Adrenal gland (tissue), 9 donors: ENCODE measurements at regions not wholly inside any gene's neighbourhood (a gene's known extent, or its start where the extent isn't known, plus 50 kb on each side); places are given as distances from the start of the nearest gene placed in this dataset.

ENCODE experiments used
- DNase-seq, 7 donors: peaks; one replicate each; pipeline ENCODE4 v3.0.0-alpha.2; 2019 to 2020
- H3K27ac ChIP-seq, 5 donors: fragments of 200-600 bp; sonication (generic) in 4 of 5; 1 replicate in 3 of 5; 2 replicates in 2 of 5; pipeline versions ENCODE4 v1.5.1 to v1.8.0; 2016 to 2020; ENCODE audit warnings: mild to moderate bottlenecking in 1 of 5
- H3K27me3 ChIP-seq: fragments of 200-600 bp; 2 replicates; pipeline ENCODE4 v1.8.0; 2021
- H3K36me3 ChIP-seq, 2 donors: fragments of 200-600 bp; replicated peaks in 1 of 2; 1 replicate in 1 of 2; 2 replicates in 1 of 2; pipeline versions ENCODE4 v1.5.1 to v1.8.0; 2018 to 2022
- H3K4me1 ChIP-seq, 2 donors: fragments of 200-600 bp; replicated peaks in 1 of 2; 1 replicate in 1 of 2; 2 replicates in 1 of 2; pipeline versions ENCODE4 v1.5.1 to v1.8.0; 2018 to 2021
- H3K4me3 ChIP-seq, 4 donors: fragments of 200-600 bp; sonication (generic) in 3 of 4; one replicate each; pipeline ENCODE4 v1.5.1; 2016 to 2018
- H3K9me3 ChIP-seq, 3 donors: fragments of 200-600 bp; sonication (generic) in 1 of 3; replicated peaks in 1 of 3; 1 replicate in 2 of 3; 2 replicates in 1 of 3; pipeline versions ENCODE4 v1.5.1 to v1.8.0; 2016 to 2021
- CTCF ChIP-seq, 6 experiments: fragments of 450-650 bp in 4 of 6; fragments of 200-600 bp in 2 of 6; sonication (generic) in 1 of 6; IDR thresholded peaks; 1 replicate in 5 of 6; 2 replicates in 1 of 6; pipeline versions ENCODE4 v1.5.1 to v1.8.0; 2016 to 2021; ENCODE audit warnings: antibody characterized with exemption in 6 of 6, mild to moderate bottlenecking in 2 of 6, moderate library complexity in 1 of 6
- POLR2A ChIP-seq, 2 donors: fragments of 450-650 bp; IDR thresholded peaks; one replicate each; pipeline ENCODE4 v1.6.1; 2017; ENCODE audit warnings: antibody characterized with exemption in 2 of 2, mild to moderate bottlenecking in 2 of 2, moderate library complexity in 1 of 2
- WGBS, 4 donors: extraction: QIAGEN DNeasy Blood & Tissue Kit in 2 of 4; methylation state at CpG; one replicate each; pipeline versions ENCODE4 v1.1.5 to v1.1.7; 2013 to 2017; 5-methylcytosine and 5-hydroxymethylcytosine counted together
- intact Hi-C, 2 donors: fragments of 100-400 bp; cut with DNase I; formaldehyde crosslinking; loops; one replicate each; pipeline versions ENCODE4 v1.14.1 to v1.15.0; 2022 to 2023
- donor health status: healthy with polysubstance abuse.
- donor health status: Bipolar disorder and iron deficiency.
- donor health status: DM: yes; HTN: yes; CAD: no.
- donor health status: DM: no; HTN: no; CAD: no.
- donor health status: DM: no; HTN: no; CAD: no.

GRCh38 chr1:5458248-5458647 is 534.0 kb downstream of the NPHP4 start:
- H3K27ac ChIP-seq: no peak overlapping the region
- no peak for TF ChIP-seq CTCF (IDR thresholded peaks at IDR 0.05)
- TF ChIP-seq POLR2A (IDR thresholded peaks at IDR 0.05): no peak
- no peaks in the 10 kb centered on the region for H3K36me3 ChIP-seq
- peaks cover 12% of the 10 kb centered on the region for H3K27me3 ChIP-seq
- no peaks in the 10 kb centered on the region for H3K4me1 ChIP-seq
- intact Hi-C loops: no loop called here
- no peak overlapping the region for H3K4me3 ChIP-seq
- 72 to 80% (median 76%) methylated on average over 5 of the region's 5 CpGs for WGBS, 4 donors
- no peaks in the 10 kb centered on the region for H3K9me3 ChIP-seq
- no peak for DNase-seq

- Histone ChIP-seq H3K4me1 (no peaks in the 10 kb centered on the region), H3K4me3 (no peak overlapping the region), H3K36me3 (no peaks in the 10 kb centered on the region), H3K27me3 (peaks cover 12% of the 10 kb centered on the region), H3K9me3 (no peaks in the 10 kb centered on the region), H3K27ac (no peak overlapping the region)
- peak in 1 of 7 donors; percentile 76 for DNase-seq
- intact Hi-C loops: no loop called here
- TF ChIP-seq CTCF (IDR thresholded peaks at IDR 0.05) (no peak), POLR2A (IDR thresholded peaks at IDR 0.05) (no peak)
- WGBS, 4 donors: 39 to 56% (median 50%) methylated on average over 12 to 16 of the region's 16 CpGs
These were observed 536.0 kb downstream of the NPHP4 start for GRCh38 chr1:5456090-5456811.

- TF ChIP-seq POLR2A (IDR thresholded peaks at IDR 0.05) (no peak), CTCF (IDR thresholded peaks at IDR 0.05) (no peak)
- Histone ChIP-seq H3K36me3 (no peaks in the 10 kb centered on the region), H3K27ac (no peak overlapping the region), H3K9me3 (no peaks in the 10 kb centered on the region), H3K27me3 (peaks cover 12% of the 10 kb centered on the region), H3K4me1 (no peaks in the 10 kb centered on the region), H3K4me3 (no peak overlapping the region)
- DNase-seq: no peak
- intact Hi-C loops: no loop called here
- 30 to 43% (median 35%) methylated on average over 8 of the region's 8 CpGs for WGBS, 4 donors
These were observed 536.6 kb downstream of the NPHP4 start for GRCh38 chr1:5455651-5456050.

- no peak for DNase-seq
- 57 to 61% (median 60%) methylated on average over 7 to 9 of the region's 9 CpGs for WGBS, 4 donors
- TF ChIP-seq POLR2A (IDR thresholded peaks at IDR 0.05): no peak
- H3K9me3 ChIP-seq: no peaks in the 10 kb centered on the region
- H3K36me3 ChIP-seq: no peaks in the 10 kb centered on the region
- H3K4me3 ChIP-seq: no peak overlapping the region
- no peak overlapping the region for H3K27ac ChIP-seq
- H3K27me3 ChIP-seq: peaks cover 12% of the 10 kb centered on the region
- intact Hi-C loops: no loop called here
- H3K4me1 ChIP-seq: no peaks in the 10 kb centered on the region
These were observed 537.2 kb downstream of the NPHP4 start for GRCh38 chr1:5455056-5455455.

- no peaks in the 10 kb centered on the region for H3K36me3 ChIP-seq
- H3K27ac ChIP-seq: no peak overlapping the region
- 72 to 82% (median 81%) methylated on average over 8 of the region's 8 CpGs for WGBS, 4 donors
- H3K9me3 ChIP-seq: no peaks in the 10 kb centered on the region
- TF ChIP-seq POLR2A (IDR thresholded peaks at IDR 0.05) (no peak), CTCF (IDR thresholded peaks at IDR 0.05) (no peak)
- H3K27me3 ChIP-seq: peaks cover 12% of the 10 kb centered on the region
- H3K4me1 ChIP-seq: no peaks in the 10 kb centered on the region
- intact Hi-C loops: no loop called here
- no peak overlapping the region for H3K4me3 ChIP-seq
- DNase-seq: no peak
These were observed 538.9 kb downstream of the NPHP4 start for GRCh38 chr1:5453347-5453746.
